SK-N-SH treated with all-trans-retinoic acid at 6 μM for 48 hours (cell line): ENCODE measurements at regions not wholly inside any gene's neighbourhood (a gene's known extent, or its start where the extent isn't known, plus 50 kb on each side); places are given as distances from the start of the nearest gene placed in this dataset.

Source experiments
- ATAC-seq: fragments of 200-7000 bp; cut with Tn5 transposase; 3 replicates; pipeline ENCODE4 v1.9.1; 2020; ENCODE audit warnings: mild to moderate bottlenecking, moderate library complexity
- BACH2 ChIP-seq: fragments of 250-450 bp; sonication (Bioruptor Pico); IDR thresholded peaks from 2 replicates; pipeline ENCODE4 v1.9.0; 2021; ENCODE audit warnings: mild to moderate bottlenecking, borderline replicate concordance
- CREB5 ChIP-seq: fragments of 250-450 bp; sonication (Bioruptor Pico); IDR thresholded peaks from 2 replicates; pipeline ENCODE4 v1.5.1; 2020; ENCODE audit warnings: low read depth, mild to moderate bottlenecking, moderate library complexity
- CSDC2 ChIP-seq: fragments of 250-450 bp; sonication (Bioruptor Pico); IDR thresholded peaks from 2 replicates; pipeline ENCODE4 v1.5.0; 2020; ENCODE audit warnings: mild to moderate bottlenecking, moderate library complexity
- ESRRG ChIP-seq: fragments of 250-450 bp; sonication (Bioruptor Pico); IDR thresholded peaks from 2 replicates; pipeline ENCODE4 v1.6.1; 2021; ENCODE audit warnings: mild to moderate bottlenecking
- GLIS3 ChIP-seq: fragments of 250-450 bp; sonication (Bioruptor Pico); IDR thresholded peaks from 2 replicates; pipeline ENCODE4 v1.5.0; 2020; ENCODE audit warnings: mild to moderate bottlenecking, moderate library complexity
- ISL1 ChIP-seq: fragments of 250-450 bp; sonication (Bioruptor Pico); IDR thresholded peaks from 2 replicates; pipeline ENCODE4 v2.1.2; 2022; ENCODE audit warnings: mild to moderate bottlenecking, moderate library complexity
- OSR1 ChIP-seq: fragments of 250-450 bp; sonication (Bioruptor Pico); IDR thresholded peaks from 2 replicates; pipeline ENCODE4 v1.8.0; 2022; ENCODE audit warnings: moderate library complexity, mild to moderate bottlenecking, inconsistent platforms
- PATZ1 ChIP-seq: fragments of 250-450 bp; sonication (Bioruptor Pico); IDR thresholded peaks from 2 replicates; pipeline ENCODE4 v1.8.0; 2020; ENCODE audit warnings: mild to moderate bottlenecking, moderate library complexity, borderline replicate concordance
- POU6F1 ChIP-seq: fragments of 250-450 bp; sonication (Bioruptor Pico); IDR thresholded peaks from 2 replicates; pipeline ENCODE4 v1.8.0; 2021; ENCODE audit warnings: low read depth, mild to moderate bottlenecking, moderate library complexity, borderline replicate concordance
- PPARA ChIP-seq: fragments of 250-450 bp; sonication (Bioruptor Pico); IDR thresholded peaks from 2 replicates; pipeline ENCODE4 v1.5.0; 2020; ENCODE audit warnings: mild to moderate bottlenecking, borderline replicate concordance
- RARB ChIP-seq: fragments of 250-450 bp; sonication (Bioruptor Pico); IDR thresholded peaks from 2 replicates; pipeline ENCODE4 v1.8.0; 2021; ENCODE audit warnings: mild to moderate bottlenecking, moderate library complexity
- SNAI2 ChIP-seq: fragments of 250-450 bp; sonication (Bioruptor Pico); IDR thresholded peaks from 2 replicates; pipeline ENCODE4 v1.5.0; 2020; ENCODE audit warnings: mild to moderate bottlenecking, moderate library complexity
- TCF4 ChIP-seq: fragments of 250-450 bp; sonication (Bioruptor Pico); IDR thresholded peaks from 2 replicates; pipeline ENCODE4 v1.8.0; 2021; ENCODE audit warnings: mild to moderate bottlenecking, moderate library complexity, borderline replicate concordance
- TOX ChIP-seq: fragments of 250-450 bp; sonication (Bioruptor Pico); IDR thresholded peaks from 2 replicates; pipeline ENCODE4 v1.8.0; 2021; ENCODE audit warnings: mild to moderate bottlenecking, moderate library complexity, borderline replicate concordance
- TSHZ2 ChIP-seq: fragments of 250-450 bp; sonication (Bioruptor Pico); IDR thresholded peaks from 2 replicates; pipeline ENCODE4 v1.5.0; 2020; ENCODE audit warnings: mild to moderate bottlenecking, moderate library complexity
- ZC3H10 ChIP-seq: fragments of 250-450 bp; sonication (Bioruptor Pico); IDR thresholded peaks from 2 replicates; pipeline ENCODE4 v1.5.1; 2021; ENCODE audit warnings: mild to moderate bottlenecking, moderate library complexity
- ZFP3 ChIP-seq: fragments of 250-450 bp; sonication (Bioruptor Pico); IDR thresholded peaks from 2 replicates; pipeline ENCODE4 v1.5.0; 2020; ENCODE audit warnings: mild to moderate bottlenecking, moderate library complexity
- ZFP30 ChIP-seq: fragments of 450-650 bp; formaldehyde crosslinking; IDR thresholded peaks from 2 replicates; pipeline ENCODE4 v1.5.0; 2022; ENCODE audit warnings: mild to moderate bottlenecking, moderate library complexity
- ZNF565 ChIP-seq: fragments of 450-650 bp; formaldehyde crosslinking; conservative IDR thresholded peaks from 2 replicates; pipeline ENCODE4 v1.5.0; 2020; ENCODE audit warnings: low read depth, mild to moderate bottlenecking, moderate library complexity
- ZNF70 ChIP-seq: fragments of 450-650 bp; formaldehyde crosslinking; IDR thresholded peaks from 2 replicates; pipeline ENCODE4 v1.5.0; 2020; ENCODE audit warnings: mild to moderate bottlenecking, moderate library complexity
- ZNF8 ChIP-seq: fragments of 450-650 bp; formaldehyde crosslinking; IDR thresholded peaks from 2 replicates; pipeline ENCODE4 v1.5.0; 2020; ENCODE audit warnings: mild to moderate bottlenecking, moderate library complexity

- TF ChIP-seq ESRRG (CRISPR knock-in tag) (no peak), ZNF565 (CRISPR knock-in tag) (no peak), TCF4 (CRISPR knock-in tag) (no peak), OSR1 (CRISPR knock-in tag) (no peak), ZNF8 (no peak), ZNF70 (CRISPR knock-in tag) (no peak), GLIS3 (no peak), ZC3H10 (CRISPR knock-in tag) (no peak), ZFP3 (CRISPR knock-in tag) (no peak), PPARA (CRISPR knock-in tag) (no peak), TSHZ2 (CRISPR knock-in tag) (no peak), RARB (CRISPR knock-in tag) (no peak), PATZ1 (CRISPR knock-in tag) (no peak), POU6F1 (no peak), CREB5 (CRISPR knock-in tag) (no peak), SNAI2 (CRISPR knock-in tag) (no peak), ISL1 (no peak), TOX (no peak)
- no peak for ATAC-seq
These were observed 548.2 kb upstream of the LRRTM1 start for GRCh38 chr2:80852808-80853139.

- no peak for ATAC-seq
- TF ChIP-seq OSR1 (CRISPR knock-in tag) (no peak), TSHZ2 (CRISPR knock-in tag) (no peak), ZNF70 (CRISPR knock-in tag) (no peak), CSDC2 (CRISPR knock-in tag) (no peak), ISL1 (no peak), ZC3H10 (CRISPR knock-in tag) (no peak), ZFP30 (CRISPR knock-in tag) (no peak), PATZ1 (CRISPR knock-in tag) (no peak), CREB5 (CRISPR knock-in tag) (no peak), ESRRG (CRISPR knock-in tag) (no peak), ZNF565 (CRISPR knock-in tag) (no peak), BACH2 (no peak), ZNF8 (no peak)
- TF ChIP-seq, all 23 proteins: peak for 0
These were observed 547.7 kb upstream of the LRRTM1 start for GRCh38 chr2:80852079-80852807.
